ENCODE measurements at regions not wholly inside any gene's neighbourhood (a gene's known extent, or its start where the extent isn't known, plus 50 kb on each side); places are given as distances from the start of the nearest gene placed in this dataset.

DNA sequence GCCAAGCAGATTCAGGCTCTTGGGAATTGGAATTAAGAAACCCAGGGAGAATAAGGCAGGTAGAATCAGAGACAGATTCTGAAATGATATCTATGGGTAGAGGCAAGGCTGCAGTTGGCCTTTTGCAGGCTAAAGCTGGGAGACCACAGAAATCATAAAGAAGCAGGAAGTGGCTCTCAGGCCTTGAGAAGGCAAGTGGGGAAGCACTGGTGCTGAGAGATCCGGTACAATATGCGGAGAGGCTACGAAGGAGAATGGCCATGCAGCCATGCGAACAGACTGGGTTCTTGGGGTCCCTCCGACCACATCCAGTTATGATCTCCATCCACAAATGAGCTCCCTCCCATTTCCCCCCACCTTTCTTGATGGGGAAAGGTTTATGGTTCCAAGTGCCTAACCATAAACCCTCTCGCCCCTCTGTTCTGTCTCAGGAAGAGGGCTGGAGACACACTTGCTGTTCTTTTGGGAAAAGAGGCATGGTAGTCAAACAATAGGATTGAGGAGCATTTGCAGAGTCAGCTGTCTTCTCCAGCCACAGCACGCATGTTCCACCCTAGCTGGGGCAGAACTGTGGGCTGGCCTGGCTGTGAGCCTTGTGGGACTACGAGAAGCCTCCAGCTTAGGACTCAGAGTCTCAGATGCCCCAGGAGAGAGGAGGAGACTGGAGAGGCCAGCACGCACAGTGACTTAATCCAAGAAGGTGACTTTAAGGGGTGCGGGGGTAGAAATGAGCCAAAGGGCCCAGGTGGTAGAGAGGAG is 99.6 kb downstream of the RPLP1 start:
- CTCF ChIA-PET, result no interaction called here
- no peak for DNase-seq (ENCODE audit: extremely low spot score)
- TF ChIP-seq SP1 (IDR thresholded peaks at IDR 0.05) (no peak), ELF4 (IDR thresholded peaks at IDR 0.05) (no peak), TARDBP (IDR thresholded peaks at IDR 0.05) (no peak), BHLHE40 (IDR thresholded peaks at IDR 0.05; ENCODE audit: borderline replicate concordance) (no peak), ARNT (IDR thresholded peaks at IDR 0.05) (no peak), LEF1 (IDR thresholded peaks at IDR 0.05; ENCODE audit: borderline replicate concordance) (no peak), FOXM1 (IDR thresholded peaks at IDR 0.05; ENCODE audit: borderline replicate concordance) (no peak), ZNF384 (IDR thresholded peaks at IDR 0.05) (no peak), L3MBTL2 (conservative IDR thresholded peaks at IDR 0.05) (no peak), NFRKB (IDR thresholded peaks at IDR 0.05) (no peak)
- TF ChIP-seq, protein P1, sequence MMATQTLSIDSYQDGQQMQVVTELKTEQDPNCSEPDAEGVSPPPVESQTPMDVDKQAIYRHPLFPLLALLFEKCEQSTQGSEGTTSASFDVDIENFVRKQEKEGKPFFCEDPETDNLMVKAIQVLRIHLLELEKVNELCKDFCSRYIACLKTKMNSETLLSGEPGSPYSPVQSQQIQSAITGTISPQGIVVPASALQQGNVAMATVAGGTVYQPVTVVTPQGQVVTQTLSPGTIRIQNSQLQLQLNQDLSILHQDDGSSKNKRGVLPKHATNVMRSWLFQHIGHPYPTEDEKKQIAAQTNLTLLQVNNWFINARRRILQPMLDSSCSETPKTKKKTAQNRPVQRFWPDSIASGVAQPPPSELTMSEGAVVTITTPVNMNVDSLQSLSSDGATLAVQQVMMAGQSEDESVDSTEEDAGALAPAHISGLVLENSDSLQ (IDR thresholded peaks at IDR 0.05), result no peak
- POLR2A ChIA-PET, result no interaction called here

- DNase-seq (ENCODE audit: extremely low spot score), result no peak
- POLR2A ChIA-PET, result interaction anchor here (0.9 kb wide), 1 partner anchor 92 kb away, joined by 3 read pairs; no protein-coding TSS in a partner anchor
- CTCF ChIA-PET, result no interaction called here
- TF ChIP-seq ELF4 (IDR thresholded peaks at IDR 0.05), result no peak
- TF ChIP-seq CTBP1 (IDR thresholded peaks at IDR 0.05; ENCODE audit: borderline replicate concordance), result no peak
- TF ChIP-seq, protein P1 (IDR thresholded peaks at IDR 0.05), result no peak
- TF ChIP-seq FOXK2 (IDR thresholded peaks at IDR 0.05), result no peak
- no peak for TF ChIP-seq SP1 (IDR thresholded peaks at IDR 0.05)
- TF ChIP-seq BHLHE40 (IDR thresholded peaks at IDR 0.05; ENCODE audit: borderline replicate concordance), result no peak
- no peak for TF ChIP-seq L3MBTL2 (conservative IDR thresholded peaks at IDR 0.05)
- no peak for TF ChIP-seq HDGF (IDR thresholded peaks at IDR 0.05; ENCODE audit: borderline replicate concordance)
- TF ChIP-seq FOXA1 (IDR thresholded peaks at IDR 0.05), result no peak
- no peak for TF ChIP-seq ARNT (IDR thresholded peaks at IDR 0.05)
- TF ChIP-seq NFRKB (IDR thresholded peaks at IDR 0.05), result no peak
- TF ChIP-seq TARDBP (IDR thresholded peaks at IDR 0.05), result no peak
- no peak for TF ChIP-seq FOXM1 (IDR thresholded peaks at IDR 0.05; ENCODE audit: borderline replicate concordance)
- no peak for TF ChIP-seq ZNF384 (IDR thresholded peaks at IDR 0.05)
- TF ChIP-seq LEF1 (IDR thresholded peaks at IDR 0.05; ENCODE audit: borderline replicate concordance), result no peak
Observed at GRCh38 chr15:69553686-69554085, 101.1 kb downstream of the RPLP1 start.

GRCh38 chr15:69554279-69554961 is 101.8 kb downstream of the RPLP1 start:
- ChIA-PET POLR2A (interaction anchor here (0.9 kb wide), 1 partner anchor 93 kb away, joined by 3 read pairs; no protein-coding TSS in a partner anchor), CTCF (no interaction called here)
- TF ChIP-seq BHLHE40 (IDR thresholded peaks at IDR 0.05; ENCODE audit: borderline replicate concordance) (no peak), ZNF384 (IDR thresholded peaks at IDR 0.05) (no peak), L3MBTL2 (conservative IDR thresholded peaks at IDR 0.05) (no peak), FOXA1 (IDR thresholded peaks at IDR 0.05) (no peak), SUZ12 (IDR thresholded peaks at IDR 0.05) (no peak), HDGF (IDR thresholded peaks at IDR 0.05; ENCODE audit: borderline replicate concordance) (no peak), ARNT (IDR thresholded peaks at IDR 0.05) (no peak)
- TF ChIP-seq, protein P1 (IDR thresholded peaks at IDR 0.05), result no peak
- DNase-seq (ENCODE audit: extremely low spot score), result no peak

DNA sequence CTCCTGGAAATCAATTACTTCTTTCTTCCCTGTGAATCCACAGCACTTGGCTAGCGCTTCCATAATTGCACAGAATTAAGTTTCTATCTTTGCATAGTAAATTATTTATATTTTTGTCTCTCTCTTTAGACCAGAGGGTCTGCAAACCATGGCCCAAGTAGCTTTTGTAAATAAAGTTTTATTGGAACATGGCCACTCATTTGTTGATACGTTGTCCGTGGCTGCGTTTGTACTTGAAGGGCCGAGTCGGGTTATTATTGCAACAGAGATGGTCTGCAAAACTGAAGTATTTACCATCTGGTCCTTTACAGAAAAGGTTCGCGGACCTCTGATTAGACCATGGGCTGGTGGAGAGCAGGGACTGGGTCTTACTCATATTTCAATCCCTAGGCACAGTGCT is 102.5 kb downstream of the RPLP1 start:
- CTCF ChIA-PET, result no interaction called here
- TF ChIP-seq SUZ12 (IDR thresholded peaks at IDR 0.05) (no peak), SP1 (IDR thresholded peaks at IDR 0.05) (no peak), BHLHE40 (IDR thresholded peaks at IDR 0.05; ENCODE audit: borderline replicate concordance) (no peak), FOXA1 (IDR thresholded peaks at IDR 0.05) (no peak)
- POLR2A ChIA-PET, result no interaction called here
- no peak for DNase-seq (ENCODE audit: extremely low spot score)

- ChIA-PET CTCF (interaction anchor here (1.5 kb wide), 1 partner anchor 12 kb away, joined by 3 read pairs; no protein-coding TSS in a partner anchor), POLR2A (interaction anchor here (1.1 kb wide), 1 partner anchor 94 kb away, joined by 3 read pairs; no protein-coding TSS in a partner anchor)
- DNase-seq (ENCODE audit: extremely low spot score), result no peak
- no peak for TF ChIP-seq CTBP1 (IDR thresholded peaks at IDR 0.05; ENCODE audit: borderline replicate concordance)
- TF ChIP-seq FOXK2 (IDR thresholded peaks at IDR 0.05), result no peak
- no peak for TF ChIP-seq ZNF384 (IDR thresholded peaks at IDR 0.05)
- no peak for TF ChIP-seq HDGF (IDR thresholded peaks at IDR 0.05; ENCODE audit: borderline replicate concordance)
- no peak for TF ChIP-seq TARDBP (IDR thresholded peaks at IDR 0.05)
- TF ChIP-seq L3MBTL2 (conservative IDR thresholded peaks at IDR 0.05), result no peak
Observed at GRCh38 chr15:69556344-69556743, 103.7 kb downstream of the RPLP1 start.

GRCh38 chr15:69557020-69557706 is 104.5 kb downstream of the RPLP1 start:
- no peak for DNase-seq (ENCODE audit: extremely low spot score)
- TF ChIP-seq CTBP1 (IDR thresholded peaks at IDR 0.05; ENCODE audit: borderline replicate concordance) (no peak), FOXM1 (IDR thresholded peaks at IDR 0.05; ENCODE audit: borderline replicate concordance) (no peak), FOXA1 (IDR thresholded peaks at IDR 0.05) (no peak), BHLHE40 (IDR thresholded peaks at IDR 0.05; ENCODE audit: borderline replicate concordance) (no peak)
- POLR2A ChIA-PET, result no interaction called here

More at GRCh38 chr15:69557020-69557706, 104.5 kb downstream of the RPLP1 start:
- CTCF ChIA-PET, result interaction anchor here (1.5 kb wide), 1 partner anchor 13 kb away, joined by 3 read pairs; no protein-coding TSS in a partner anchor

Data from HEK293T (cell line).